ENCODE measurements at regions not wholly inside any gene's neighbourhood (a gene's known extent, or its start where the extent isn't known, plus 50 kb on each side); places are given as distances from the start of the nearest gene placed in this dataset.

- TF ChIP-seq POLR2A (IDR thresholded peaks at IDR 0.05) (no peak), CTCF (IDR thresholded peaks at IDR 0.05) (no peak), EP300 (IDR thresholded peaks at IDR 0.05) (no peak)
These were observed 161.6 kb upstream of the LRRC3B start for GRCh38 chr3:26460985-26461384.

All from tibial nerve (tissue), 4 donors.